Parathyroid adenoma (tissue), 2 donors: ENCODE measurements at regions not wholly inside any gene's neighbourhood (a gene's known extent, or its start where the extent isn't known, plus 50 kb on each side); places are given as distances from the start of the nearest gene placed in this dataset.

ENCODE experiments used
- H2AFZ ChIP-seq: fragments of 300-600 bp; sonication (generic); one replicate; pipeline ENCODE4 v1.7.0; 2017; ENCODE audit warnings: antibody characterized with exemption, mild to moderate bottlenecking
- H3K27ac ChIP-seq: fragments of 300-600 bp; sonication (generic); one replicate; pipeline ENCODE4 v1.7.0; 2017
- H3K27me3 ChIP-seq: fragments of 300-600 bp; sonication (generic); one replicate; pipeline ENCODE4 v1.7.0; 2017; ENCODE audit warnings: low read length; ENCODE audit not compliant: control insufficient read depth, insufficient read depth
- H3K36me3 ChIP-seq: fragments of 300-600 bp; sonication (generic); one replicate; pipeline ENCODE4 v1.7.0; 2017; ENCODE audit warnings: low read length; ENCODE audit not compliant: control insufficient read depth, insufficient read depth
- H3K4me1 ChIP-seq: fragments of 300-600 bp; sonication (generic); one replicate; pipeline ENCODE4 v1.7.0; 2017; ENCODE audit warnings: control low read depth
- H3K4me2 ChIP-seq: fragments of 300-600 bp; sonication (generic); one replicate; pipeline ENCODE4 v1.7.0; 2017; ENCODE audit warnings: low read length
- H3K4me3 ChIP-seq: fragments of 300-600 bp; sonication (generic); one replicate; pipeline ENCODE4 v1.7.0; 2017; ENCODE audit warnings: low read depth, low read length
- H3K79me2 ChIP-seq: fragments of 300-600 bp; sonication (generic); one replicate; pipeline ENCODE4 v1.7.0; 2017; ENCODE audit warnings: control low read depth
- H3K9ac ChIP-seq: fragments of 300-600 bp; sonication (generic); one replicate; pipeline ENCODE4 v1.7.0; 2017; ENCODE audit warnings: mild to moderate bottlenecking
- H3K9me3 ChIP-seq: fragments of 300-600 bp; sonication (generic); one replicate; pipeline ENCODE4 v1.7.0; 2017; ENCODE audit warnings: low read length; ENCODE audit not compliant: control insufficient read depth
- TF ChIP-seq, protein P1 (sequence below): fragments of 300-600 bp; sonication (generic); IDR thresholded peaks from one replicate; pipeline ENCODE4 v1.7.0; 2017; ENCODE audit warnings: antibody characterized with exemption, mild to moderate bottlenecking
- donor health status: primary hyperparathyroidism.

DNA sequence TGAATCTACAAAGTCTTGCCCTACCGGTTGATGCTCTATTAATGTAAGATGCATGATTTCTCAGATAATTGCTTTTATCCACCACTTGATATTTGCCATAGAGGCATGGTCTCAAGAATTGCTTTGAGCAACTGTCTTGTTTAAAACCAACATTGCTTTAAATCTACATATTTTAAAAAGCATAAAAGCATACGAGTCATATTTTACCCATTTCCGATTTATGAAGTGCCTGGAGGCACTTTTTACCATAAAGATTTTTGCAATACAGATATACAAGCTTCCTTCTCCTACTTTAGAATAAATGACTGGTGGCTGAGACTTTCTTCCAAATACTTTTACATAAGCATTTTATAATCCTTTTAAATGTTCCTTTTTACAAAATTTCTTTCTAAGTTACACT is 517.6 kb downstream of the TXNL1 start:
- no peaks in the 10 kb centered on the region for H3K9me3 ChIP-seq
- TF ChIP-seq, protein P1, sequence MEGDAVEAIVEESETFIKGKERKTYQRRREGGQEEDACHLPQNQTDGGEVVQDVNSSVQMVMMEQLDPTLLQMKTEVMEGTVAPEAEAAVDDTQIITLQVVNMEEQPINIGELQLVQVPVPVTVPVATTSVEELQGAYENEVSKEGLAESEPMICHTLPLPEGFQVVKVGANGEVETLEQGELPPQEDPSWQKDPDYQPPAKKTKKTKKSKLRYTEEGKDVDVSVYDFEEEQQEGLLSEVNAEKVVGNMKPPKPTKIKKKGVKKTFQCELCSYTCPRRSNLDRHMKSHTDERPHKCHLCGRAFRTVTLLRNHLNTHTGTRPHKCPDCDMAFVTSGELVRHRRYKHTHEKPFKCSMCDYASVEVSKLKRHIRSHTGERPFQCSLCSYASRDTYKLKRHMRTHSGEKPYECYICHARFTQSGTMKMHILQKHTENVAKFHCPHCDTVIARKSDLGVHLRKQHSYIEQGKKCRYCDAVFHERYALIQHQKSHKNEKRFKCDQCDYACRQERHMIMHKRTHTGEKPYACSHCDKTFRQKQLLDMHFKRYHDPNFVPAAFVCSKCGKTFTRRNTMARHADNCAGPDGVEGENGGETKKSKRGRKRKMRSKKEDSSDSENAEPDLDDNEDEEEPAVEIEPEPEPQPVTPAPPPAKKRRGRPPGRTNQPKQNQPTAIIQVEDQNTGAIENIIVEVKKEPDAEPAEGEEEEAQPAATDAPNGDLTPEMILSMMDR = no peak
- no peaks in the 10 kb centered on the region for H3K79me2 ChIP-seq
- no peak overlapping the region for H3K4me3 ChIP-seq
- H3K36me3 ChIP-seq = no peaks in the 10 kb centered on the region
- no peaks in the 10 kb centered on the region for H3K27me3 ChIP-seq
- no peak overlapping the region for H2AFZ ChIP-seq
- H3K4me1 ChIP-seq = no peaks in the 10 kb centered on the region
- H3K4me2 ChIP-seq = no peak overlapping the region
- H3K9ac ChIP-seq = no peak overlapping the region
- no peak overlapping the region for H3K27ac ChIP-seq

DNA sequence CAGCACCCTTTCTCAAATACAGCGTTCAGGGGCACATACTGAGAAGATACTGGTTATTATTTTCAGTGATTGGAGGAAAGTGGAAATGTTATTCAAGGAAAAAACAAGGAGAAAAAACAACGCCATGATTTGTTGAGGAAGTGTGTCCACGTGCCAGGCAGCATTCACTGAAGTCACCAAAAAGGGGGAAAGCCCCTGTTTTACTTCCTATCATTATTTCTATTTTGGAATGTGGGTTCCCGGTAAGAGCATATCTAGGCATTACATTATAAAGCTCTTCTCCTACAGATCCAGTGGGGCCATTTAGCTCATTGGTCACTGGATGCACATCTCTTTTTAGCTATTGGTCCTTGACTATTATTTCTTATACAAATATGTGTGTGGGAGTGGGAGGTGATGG is 518.7 kb downstream of the TXNL1 start:
- no peak overlapping the region for H3K4me3 ChIP-seq
- no peak overlapping the region for H3K4me2 ChIP-seq
- H3K27me3 ChIP-seq = no peaks in the 10 kb centered on the region
- H3K9ac ChIP-seq = no peak overlapping the region
- no peak overlapping the region for H2AFZ ChIP-seq
- H3K79me2 ChIP-seq = no peaks in the 10 kb centered on the region
- no peaks in the 10 kb centered on the region for H3K36me3 ChIP-seq
- TF ChIP-seq, protein P1 = no peak
- H3K4me1 ChIP-seq = no peaks in the 10 kb centered on the region
- no peaks in the 10 kb centered on the region for H3K9me3 ChIP-seq
- no peak overlapping the region for H3K27ac ChIP-seq

DNA sequence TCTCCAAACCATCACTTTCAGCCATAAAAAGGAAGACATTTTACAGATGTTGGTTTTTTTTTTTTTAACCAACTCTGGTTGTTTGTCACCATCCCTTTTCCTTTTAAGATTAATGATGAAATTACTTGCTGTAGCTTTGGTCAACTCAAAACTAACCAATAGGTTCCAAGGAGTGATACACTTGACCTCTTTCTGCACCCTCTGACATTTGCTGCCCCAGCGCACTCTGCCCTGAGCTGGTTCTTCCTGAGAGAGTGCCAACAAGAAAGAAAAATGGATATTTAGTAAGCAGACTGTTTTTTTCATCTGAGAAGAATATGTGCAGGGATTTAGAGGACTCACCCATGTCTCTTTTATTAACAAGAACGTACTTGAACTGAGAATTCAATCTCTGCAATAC is 520.0 kb downstream of the TXNL1 start:
- Histone ChIP-seq H3K4me1 (no peaks in the 10 kb centered on the region), H3K79me2 (no peaks in the 10 kb centered on the region), H3K4me2 (no peak overlapping the region), H3K27ac (no peak overlapping the region), H3K36me3 (no peaks in the 10 kb centered on the region), H3K9me3 (no peaks in the 10 kb centered on the region), H3K9ac (no peak overlapping the region), H2AFZ (no peak overlapping the region), H3K4me3 (no peak overlapping the region), H3K27me3 (no peaks in the 10 kb centered on the region)
- TF ChIP-seq, protein P1 = no peak

DNA sequence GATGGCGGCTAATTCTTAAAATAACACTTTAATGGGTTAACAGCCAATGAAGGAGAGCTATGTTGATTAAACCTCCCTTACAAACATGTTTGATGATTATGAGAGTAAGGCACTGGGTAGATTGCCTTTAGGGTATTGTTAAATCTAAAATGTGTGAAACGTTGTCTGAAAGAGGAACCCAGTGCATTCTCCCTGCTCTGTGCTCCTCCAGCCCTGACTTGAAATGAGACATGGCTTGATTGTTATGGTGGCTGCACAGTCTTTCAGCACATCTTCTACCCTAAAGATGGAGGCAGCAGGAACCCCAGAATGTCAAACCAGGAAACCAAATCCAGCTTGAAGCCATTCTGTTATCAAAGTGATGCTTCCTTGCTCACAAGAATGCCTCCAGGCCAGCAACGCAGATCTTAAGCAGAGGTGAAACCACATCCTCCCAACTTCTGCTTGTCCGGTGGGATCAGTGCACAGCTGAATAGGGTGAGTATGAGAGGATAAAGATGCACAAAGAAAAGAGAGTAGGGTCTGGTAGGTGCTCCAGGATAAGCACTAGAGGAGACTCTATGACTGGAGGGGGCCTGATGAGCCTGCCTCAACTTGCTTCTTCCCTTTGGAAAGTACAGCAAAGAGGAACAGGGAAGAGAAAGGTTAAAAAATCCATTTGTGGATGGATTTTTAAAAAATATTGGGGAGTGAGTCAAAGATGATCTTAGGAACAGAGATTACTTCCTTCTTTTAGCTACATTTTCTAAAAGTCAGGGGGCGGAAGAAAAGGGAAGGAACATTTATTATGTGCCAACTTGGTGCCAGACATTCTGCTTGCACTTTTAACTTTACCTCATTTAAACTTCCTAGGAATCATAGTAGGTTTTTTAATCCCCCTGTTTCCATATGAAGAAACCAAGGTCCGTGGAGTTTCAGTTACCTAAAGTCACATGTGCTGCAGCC is 523.0 kb downstream of the TXNL1 start:
- Histone ChIP-seq H3K4me3 (no peak overlapping the region), H3K79me2 (no peaks in the 10 kb centered on the region), H3K4me1 (no peaks in the 10 kb centered on the region), H2AFZ (no peak overlapping the region), H3K4me2 (no peak overlapping the region), H3K9ac (no peak overlapping the region), H3K9me3 (no peaks in the 10 kb centered on the region), H3K36me3 (no peaks in the 10 kb centered on the region), H3K27me3 (no peaks in the 10 kb centered on the region), H3K27ac (no peak overlapping the region)
- TF ChIP-seq, protein P1 = no peak

DNA sequence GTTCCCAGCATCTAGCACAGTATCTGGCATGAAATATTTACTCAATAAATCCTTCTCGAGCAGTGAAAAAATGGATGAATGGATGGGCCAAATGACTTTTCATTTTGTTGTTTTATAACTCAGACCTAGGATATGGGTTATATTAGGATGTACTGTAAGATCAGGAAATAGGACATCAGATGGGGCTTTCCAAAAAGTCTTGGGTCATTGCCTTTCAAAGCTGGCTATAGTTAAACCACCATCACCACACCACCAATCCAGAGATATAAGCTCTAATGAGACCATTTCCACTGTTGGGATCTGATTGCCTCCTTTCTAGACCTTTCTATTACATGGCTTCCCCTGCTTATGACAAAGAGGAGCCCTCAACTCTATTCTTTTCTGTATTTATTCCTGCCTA is 525.0 kb upstream of the TCF4 start:
- H3K79me2 ChIP-seq = no peaks in the 10 kb centered on the region
- no peaks in the 10 kb centered on the region for H3K27me3 ChIP-seq
- no peaks in the 10 kb centered on the region for H3K4me1 ChIP-seq
- no peak overlapping the region for H3K27ac ChIP-seq
- H3K9ac ChIP-seq = no peak overlapping the region
- no peaks in the 10 kb centered on the region for H3K9me3 ChIP-seq
- no peaks in the 10 kb centered on the region for H3K36me3 ChIP-seq
- no peak overlapping the region for H3K4me3 ChIP-seq
- TF ChIP-seq, protein P1 = no peak
- no peak overlapping the region for H2AFZ ChIP-seq
- no peak overlapping the region for H3K4me2 ChIP-seq
